ENCODE measurements at regions not wholly inside any gene's neighbourhood (a gene's known extent, or its start where the extent isn't known, plus 50 kb on each side); places are given as distances from the start of the nearest gene placed in this dataset.

DNA sequence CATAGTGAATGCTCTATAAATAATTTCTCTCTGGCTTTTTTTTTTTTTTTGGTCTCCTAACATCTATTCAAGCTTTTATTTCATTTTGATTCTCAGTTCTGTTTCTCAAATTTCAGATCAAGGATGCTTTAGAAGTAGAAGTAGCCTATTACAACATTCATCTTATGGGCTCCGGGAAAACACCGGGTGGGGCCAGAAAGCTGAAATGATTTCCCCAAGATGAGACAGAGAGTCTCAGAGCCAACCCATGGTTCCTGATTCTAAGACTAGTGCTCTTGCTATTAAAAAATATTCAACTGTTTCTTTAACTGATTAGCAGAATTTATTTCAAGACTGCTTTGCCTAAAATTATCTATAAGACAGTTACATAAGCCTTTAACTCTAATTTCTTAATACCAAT is 147.2 kb upstream of the CCDC68 start:
- Histone ChIP-seq H3K9me3 (ENCODE audit: low read length) (no peaks in the 10 kb centered on the region), H3K9me2 (ENCODE audit: insufficient read depth, low read length) (no peaks in the 10 kb centered on the region), H3K36me3 (ENCODE audit: insufficient read depth, low read length) (no peaks in the 10 kb centered on the region), H3K27me3 (ENCODE audit: insufficient read depth, low read depth, low read length) (no peaks in the 10 kb centered on the region), H3K9ac (ENCODE audit: low read length) (no peak overlapping the region), H3K79me2 (replicated peaks; ENCODE audit: insufficient read depth, low read length) (no peaks in the 10 kb centered on the region), H3F3A (ENCODE audit: insufficient read depth, low read length, poor library complexity, severe bottlenecking) (no peaks in the 10 kb centered on the region), H2AFZ (ENCODE audit: low read depth, low read length) (no peak overlapping the region), H3K4me2 (ENCODE audit: low read length) (no peak overlapping the region), H4K20me1 (ENCODE audit: insufficient read depth) (no peaks in the 10 kb centered on the region), H3K27ac (ENCODE audit: low read length) (no peak overlapping the region), H3K4me3 (ENCODE audit: low read length) (no peak overlapping the region)
- TF ChIP-seq SMC3 (conservative IDR thresholded peaks at IDR 0.05; ENCODE audit: poor library complexity) (no peak), EP300 (conservative IDR thresholded peaks at IDR 0.05; ENCODE audit: poor library complexity, severe bottlenecking) (no peak), RAD21 (conservative IDR thresholded peaks at IDR 0.05) (no peak), TAF1 (IDR thresholded peaks at IDR 0.05; ENCODE audit: low read depth) (no peak), POLR2AphosphoS5 (IDR thresholded peaks at IDR 0.05) (no peak), EZH2 (IDR thresholded peaks at IDR 0.05; ENCODE audit: borderline replicate concordance, insufficient read depth, low read length, poor library complexity, severe bottlenecking) (no peak), MXI1 (conservative IDR thresholded peaks at IDR 0.05; ENCODE audit: poor library complexity, severe bottlenecking) (no peak)
- TF ChIP-seq, protein P1, sequence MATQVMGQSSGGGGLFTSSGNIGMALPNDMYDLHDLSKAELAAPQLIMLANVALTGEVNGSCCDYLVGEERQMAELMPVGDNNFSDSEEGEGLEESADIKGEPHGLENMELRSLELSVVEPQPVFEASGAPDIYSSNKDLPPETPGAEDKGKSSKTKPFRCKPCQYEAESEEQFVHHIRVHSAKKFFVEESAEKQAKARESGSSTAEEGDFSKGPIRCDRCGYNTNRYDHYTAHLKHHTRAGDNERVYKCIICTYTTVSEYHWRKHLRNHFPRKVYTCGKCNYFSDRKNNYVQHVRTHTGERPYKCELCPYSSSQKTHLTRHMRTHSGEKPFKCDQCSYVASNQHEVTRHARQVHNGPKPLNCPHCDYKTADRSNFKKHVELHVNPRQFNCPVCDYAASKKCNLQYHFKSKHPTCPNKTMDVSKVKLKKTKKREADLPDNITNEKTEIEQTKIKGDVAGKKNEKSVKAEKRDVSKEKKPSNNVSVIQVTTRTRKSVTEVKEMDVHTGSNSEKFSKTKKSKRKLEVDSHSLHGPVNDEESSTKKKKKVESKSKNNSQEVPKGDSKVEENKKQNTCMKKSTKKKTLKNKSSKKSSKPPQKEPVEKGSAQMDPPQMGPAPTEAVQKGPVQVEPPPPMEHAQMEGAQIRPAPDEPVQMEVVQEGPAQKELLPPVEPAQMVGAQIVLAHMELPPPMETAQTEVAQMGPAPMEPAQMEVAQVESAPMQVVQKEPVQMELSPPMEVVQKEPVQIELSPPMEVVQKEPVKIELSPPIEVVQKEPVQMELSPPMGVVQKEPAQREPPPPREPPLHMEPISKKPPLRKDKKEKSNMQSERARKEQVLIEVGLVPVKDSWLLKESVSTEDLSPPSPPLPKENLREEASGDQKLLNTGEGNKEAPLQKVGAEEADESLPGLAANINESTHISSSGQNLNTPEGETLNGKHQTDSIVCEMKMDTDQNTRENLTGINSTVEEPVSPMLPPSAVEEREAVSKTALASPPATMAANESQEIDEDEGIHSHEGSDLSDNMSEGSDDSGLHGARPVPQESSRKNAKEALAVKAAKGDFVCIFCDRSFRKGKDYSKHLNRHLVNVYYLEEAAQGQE (IDR thresholded peaks at IDR 0.05; ENCODE audit: borderline replicate concordance): no peak
- TF ChIP-seq, protein P2, sequence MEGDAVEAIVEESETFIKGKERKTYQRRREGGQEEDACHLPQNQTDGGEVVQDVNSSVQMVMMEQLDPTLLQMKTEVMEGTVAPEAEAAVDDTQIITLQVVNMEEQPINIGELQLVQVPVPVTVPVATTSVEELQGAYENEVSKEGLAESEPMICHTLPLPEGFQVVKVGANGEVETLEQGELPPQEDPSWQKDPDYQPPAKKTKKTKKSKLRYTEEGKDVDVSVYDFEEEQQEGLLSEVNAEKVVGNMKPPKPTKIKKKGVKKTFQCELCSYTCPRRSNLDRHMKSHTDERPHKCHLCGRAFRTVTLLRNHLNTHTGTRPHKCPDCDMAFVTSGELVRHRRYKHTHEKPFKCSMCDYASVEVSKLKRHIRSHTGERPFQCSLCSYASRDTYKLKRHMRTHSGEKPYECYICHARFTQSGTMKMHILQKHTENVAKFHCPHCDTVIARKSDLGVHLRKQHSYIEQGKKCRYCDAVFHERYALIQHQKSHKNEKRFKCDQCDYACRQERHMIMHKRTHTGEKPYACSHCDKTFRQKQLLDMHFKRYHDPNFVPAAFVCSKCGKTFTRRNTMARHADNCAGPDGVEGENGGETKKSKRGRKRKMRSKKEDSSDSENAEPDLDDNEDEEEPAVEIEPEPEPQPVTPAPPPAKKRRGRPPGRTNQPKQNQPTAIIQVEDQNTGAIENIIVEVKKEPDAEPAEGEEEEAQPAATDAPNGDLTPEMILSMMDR (IDR thresholded peaks at IDR 0.05; ENCODE audit: poor library complexity, severe bottlenecking): no peak

DNA sequence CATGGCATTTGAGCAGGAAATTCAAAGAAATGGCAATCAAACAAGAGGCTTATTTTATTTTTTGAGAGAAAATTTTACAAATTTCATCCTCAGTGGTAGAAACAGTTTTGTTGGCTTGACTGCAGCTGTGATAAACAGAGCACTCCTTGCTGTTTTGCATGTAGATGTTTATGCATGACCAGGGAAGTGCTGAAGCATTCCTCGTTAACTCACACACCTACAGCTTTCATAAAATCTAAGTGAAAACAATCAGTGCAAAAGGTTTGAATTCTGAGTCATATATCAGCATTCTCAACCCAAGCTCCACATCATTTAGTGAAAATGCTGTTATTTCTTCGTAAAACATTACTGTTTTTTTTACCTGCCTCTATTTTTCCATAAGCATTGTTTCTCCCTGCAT is 146.6 kb upstream of the CCDC68 start:
- Histone ChIP-seq H4K20me1 (ENCODE audit: insufficient read depth) (no peaks in the 10 kb centered on the region), H3K9me3 (ENCODE audit: low read length) (no peaks in the 10 kb centered on the region), H3K9ac (ENCODE audit: low read length) (no peak overlapping the region), H3K79me2 (replicated peaks; ENCODE audit: insufficient read depth, low read length) (no peaks in the 10 kb centered on the region), H3K9me2 (ENCODE audit: insufficient read depth, low read length) (no peaks in the 10 kb centered on the region), H3K27me3 (ENCODE audit: insufficient read depth, low read depth, low read length) (no peaks in the 10 kb centered on the region), H3K36me3 (ENCODE audit: insufficient read depth, low read length) (no peaks in the 10 kb centered on the region), H3K4me3 (ENCODE audit: low read length) (no peak overlapping the region), H3K27ac (ENCODE audit: low read length) (no peak overlapping the region), H3K4me2 (ENCODE audit: low read length) (no peak overlapping the region), H2AFZ (ENCODE audit: low read depth, low read length) (no peak overlapping the region), H3F3A (ENCODE audit: insufficient read depth, low read length, poor library complexity, severe bottlenecking) (no peaks in the 10 kb centered on the region)
- TF ChIP-seq EZH2 (IDR thresholded peaks at IDR 0.05; ENCODE audit: borderline replicate concordance, insufficient read depth, low read length, poor library complexity, severe bottlenecking) (no peak), RAD21 (conservative IDR thresholded peaks at IDR 0.05) (no peak), POLR2AphosphoS5 (IDR thresholded peaks at IDR 0.05) (no peak), EP300 (conservative IDR thresholded peaks at IDR 0.05; ENCODE audit: poor library complexity, severe bottlenecking) (no peak), MXI1 (conservative IDR thresholded peaks at IDR 0.05; ENCODE audit: poor library complexity, severe bottlenecking) (no peak), SMC3 (conservative IDR thresholded peaks at IDR 0.05; ENCODE audit: poor library complexity) (no peak), TAF1 (IDR thresholded peaks at IDR 0.05; ENCODE audit: low read depth) (no peak)
- TF ChIP-seq, protein P2 (IDR thresholded peaks at IDR 0.05; ENCODE audit: poor library complexity, severe bottlenecking): no peak
- TF ChIP-seq, protein P1 (IDR thresholded peaks at IDR 0.05; ENCODE audit: borderline replicate concordance): no peak
